HuH-7 (cell line): ENCODE measurements at regions not wholly inside any gene's neighbourhood (a gene's known extent, or its start where the extent isn't known, plus 50 kb on each side); places are given as distances from the start of the nearest gene placed in this dataset.
"Not testable (repeated sequence)": the region's sequence is repeated elsewhere in the genome, so short reads cannot be mapped to it uniquely, and the experiment has no call there.

Experiments
- DNase-seq: peaks from one replicate; pipeline ENCODE4 v3.0.0; 2011; ENCODE audit warnings: low spot score

DNA sequence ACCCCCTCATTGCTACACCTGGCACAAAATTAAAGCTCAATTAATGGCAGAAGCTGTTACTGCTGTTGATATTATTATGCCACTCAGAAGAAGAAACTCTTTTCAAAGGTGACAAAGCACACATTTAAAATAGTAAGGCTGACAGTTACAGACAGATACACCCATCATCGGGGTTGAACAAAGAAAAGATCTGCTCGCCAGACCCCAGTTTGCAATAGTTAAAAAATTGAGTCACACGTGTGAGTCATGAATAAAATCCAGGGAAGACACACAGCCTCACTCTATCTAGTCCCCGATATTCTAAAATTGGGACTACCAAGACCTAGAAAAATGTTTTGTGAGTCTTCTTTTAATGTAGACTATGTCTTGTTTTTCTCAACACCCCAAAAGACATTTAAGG is 330.0 kb upstream of the SOX9 start:
- DNase-seq = no peak

DNA sequence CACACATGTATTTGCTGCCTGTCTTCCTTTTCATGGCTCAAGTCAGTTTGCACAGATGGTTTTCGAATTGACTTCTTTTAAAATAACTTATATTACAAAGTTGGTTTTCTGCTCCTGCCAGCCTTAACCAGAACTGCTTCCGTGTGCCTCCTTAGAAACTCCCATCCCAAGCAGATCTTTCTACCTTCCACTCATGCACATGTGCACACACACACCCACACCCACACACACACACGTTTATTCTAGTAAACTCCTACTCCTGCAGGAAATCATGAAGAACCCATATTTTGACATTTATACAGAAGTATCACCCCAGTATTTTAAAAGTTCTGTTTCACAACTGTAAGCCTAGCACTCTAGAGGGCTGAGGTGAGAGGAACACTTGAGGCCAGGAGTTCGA is 329.5 kb upstream of the SOX9 start:
- no peak for DNase-seq

DNA sequence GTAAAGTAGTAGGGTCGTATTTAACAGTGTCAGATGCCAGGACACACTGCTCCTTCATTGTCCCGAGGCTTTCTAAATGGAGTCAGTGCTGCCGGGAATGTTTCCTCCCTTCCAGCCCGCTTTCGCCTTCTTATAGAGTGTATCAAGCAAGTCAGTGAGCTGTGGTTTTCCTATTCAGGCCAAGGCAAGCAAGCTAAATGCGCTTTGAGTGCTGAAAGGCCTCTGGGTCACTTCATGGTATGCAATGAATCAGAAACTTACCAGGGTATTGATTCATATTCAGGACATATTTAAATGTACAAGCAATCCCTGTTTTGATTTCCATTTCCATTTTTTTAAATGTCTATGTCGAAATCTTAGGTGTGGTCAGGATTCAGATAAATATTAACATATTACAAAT is 327.9 kb upstream of the SOX9 start:
- DNase-seq = no peak

DNA sequence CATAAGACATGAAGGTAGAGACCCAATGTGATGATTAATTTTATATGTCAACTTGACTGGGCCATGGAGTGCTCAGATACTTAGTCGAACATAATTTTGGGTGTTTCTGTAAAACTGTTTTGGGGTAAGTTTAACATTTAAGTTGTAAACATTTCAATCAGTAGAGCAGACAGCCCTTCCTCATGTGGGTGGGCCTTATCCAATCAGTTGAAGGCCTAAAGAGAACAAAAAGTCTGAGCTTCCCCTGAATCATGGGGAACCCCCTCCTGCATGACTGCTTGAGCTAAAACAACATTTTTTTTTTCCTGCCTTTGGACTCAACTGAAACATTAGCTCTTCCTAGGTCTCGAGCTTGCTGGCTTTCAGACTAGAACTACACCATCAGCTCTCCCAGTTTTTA is 327.3 kb upstream of the SOX9 start:
- DNase-seq = no peak

DNA sequence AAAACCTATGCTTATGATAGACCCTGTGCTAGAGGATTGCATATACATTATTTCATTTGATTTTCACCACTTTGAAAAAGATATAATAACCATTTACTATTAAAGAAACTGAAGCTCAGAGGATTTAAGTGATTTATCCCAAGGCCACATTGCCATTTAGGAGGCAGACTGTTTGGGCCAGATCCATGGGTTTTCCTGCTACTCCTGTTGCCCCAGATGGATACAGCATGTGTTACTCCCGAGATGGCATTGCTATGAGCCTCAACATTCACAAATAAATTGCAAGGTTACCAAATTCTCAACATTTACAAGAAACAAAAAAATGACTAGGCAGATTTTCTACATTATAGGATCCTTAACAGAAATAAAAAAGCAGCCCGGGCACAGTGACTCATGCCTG is 322.1 kb upstream of the SOX9 start:
- DNase-seq = no peak

DNA sequence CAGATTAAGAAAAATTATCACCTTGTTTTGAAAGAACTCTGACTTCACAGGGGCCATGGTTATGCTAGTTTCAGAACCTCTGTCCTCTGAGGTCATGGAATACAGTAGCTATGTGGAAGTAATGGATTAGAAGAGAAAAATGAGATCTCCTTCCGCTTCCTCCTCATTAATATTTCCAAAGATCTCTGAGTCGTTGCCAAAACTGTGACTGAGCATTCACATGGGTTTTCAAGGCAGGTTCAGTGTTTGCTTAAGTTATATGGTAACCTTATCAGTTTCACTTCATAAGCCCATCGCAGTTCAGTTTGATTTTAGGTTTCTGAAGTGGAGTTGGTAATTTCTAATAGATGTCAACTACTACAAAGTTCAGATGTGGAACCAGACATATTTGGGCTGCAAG is 321.2 kb upstream of the SOX9 start:
- DNase-seq = no peak

DNA sequence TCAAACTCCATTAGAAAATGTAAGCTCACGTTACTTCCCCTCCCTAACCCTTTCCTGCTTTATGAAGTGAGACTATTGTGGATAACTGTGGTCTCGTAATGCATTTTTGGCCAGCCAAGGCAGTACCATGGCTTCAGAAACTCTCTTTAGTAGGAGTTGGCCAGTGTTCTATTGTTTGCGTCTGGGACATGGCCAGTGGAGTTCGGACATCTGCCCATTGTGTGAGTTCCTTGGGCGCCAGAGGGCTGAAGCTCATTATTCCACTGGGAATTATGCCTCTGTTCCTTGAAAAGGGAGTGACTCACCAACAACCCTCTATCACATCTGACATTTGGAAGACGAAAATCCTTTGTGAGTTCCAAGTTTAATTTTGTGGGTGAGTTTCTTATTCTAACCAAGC is 319.5 kb upstream of the SOX9 start:
- no peak for DNase-seq

DNA sequence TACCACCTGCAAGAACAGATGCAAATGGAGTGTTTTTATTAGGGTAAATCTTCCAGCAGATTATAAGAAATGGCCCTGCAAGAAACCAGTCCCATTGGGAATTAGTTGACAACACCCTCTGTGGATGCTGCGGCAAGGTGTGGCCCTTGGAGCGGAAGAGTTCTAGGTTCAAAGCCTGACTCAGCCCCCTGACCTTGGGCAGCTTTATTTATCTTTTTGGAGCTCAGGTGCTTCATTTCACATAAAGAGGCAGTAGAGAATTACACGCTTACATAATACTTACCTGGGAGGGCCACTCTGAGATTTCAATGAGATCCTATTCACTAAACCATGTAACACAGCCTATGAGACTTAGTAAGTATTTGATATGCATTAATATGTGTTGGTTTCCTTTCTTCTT is 318.2 kb upstream of the SOX9 start:
- DNase-seq = no peak

DNA sequence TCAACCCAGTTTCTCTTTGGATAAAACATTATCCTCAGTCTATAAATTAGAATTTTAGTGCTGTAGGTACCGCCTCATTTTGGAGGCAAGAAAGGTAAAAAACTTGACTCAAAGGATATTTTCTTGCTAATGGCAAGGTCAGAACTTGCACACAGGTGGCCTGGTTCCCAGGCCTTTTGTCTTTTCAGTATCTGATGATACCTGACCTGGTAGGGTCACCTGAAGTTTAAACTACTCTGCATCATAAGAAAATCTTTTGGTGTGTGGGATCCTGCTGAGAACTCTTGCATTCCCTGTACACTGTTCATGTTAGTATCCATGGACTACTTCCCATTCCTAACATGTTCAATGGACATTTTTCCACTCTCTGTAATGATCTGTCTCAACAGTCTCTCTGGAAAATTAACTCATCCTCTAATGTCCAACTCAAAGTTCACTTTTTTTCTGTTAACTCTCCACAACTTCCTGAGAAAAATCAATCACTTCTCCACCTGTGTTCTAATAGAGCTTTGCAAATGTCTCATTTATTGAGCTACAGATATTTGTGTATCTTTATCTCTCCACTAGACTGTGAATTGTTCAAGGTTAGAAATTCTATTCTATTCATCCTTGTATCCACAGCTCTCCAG is 317.1 kb upstream of the SOX9 start:
- DNase-seq = no peak

DNA sequence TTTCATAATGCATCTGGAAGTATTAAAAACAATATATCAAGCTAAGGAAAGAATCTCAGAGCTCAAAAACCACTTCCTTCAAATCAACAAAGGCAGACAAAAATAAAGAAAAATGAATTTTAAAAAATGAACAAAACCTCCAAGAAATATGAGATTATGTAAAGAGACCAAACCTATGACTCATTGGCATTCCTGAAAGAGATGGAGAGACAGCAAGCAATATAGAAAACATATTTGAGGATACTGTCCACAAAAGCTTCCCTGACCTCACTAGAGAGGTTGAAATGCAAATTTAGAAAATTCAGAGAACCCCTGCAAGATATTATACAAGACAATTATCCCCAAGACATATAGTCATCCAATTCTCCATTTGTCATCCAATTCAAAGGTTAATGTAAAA is 311.3 kb upstream of the SOX9 start:
- no peak for DNase-seq

DNA sequence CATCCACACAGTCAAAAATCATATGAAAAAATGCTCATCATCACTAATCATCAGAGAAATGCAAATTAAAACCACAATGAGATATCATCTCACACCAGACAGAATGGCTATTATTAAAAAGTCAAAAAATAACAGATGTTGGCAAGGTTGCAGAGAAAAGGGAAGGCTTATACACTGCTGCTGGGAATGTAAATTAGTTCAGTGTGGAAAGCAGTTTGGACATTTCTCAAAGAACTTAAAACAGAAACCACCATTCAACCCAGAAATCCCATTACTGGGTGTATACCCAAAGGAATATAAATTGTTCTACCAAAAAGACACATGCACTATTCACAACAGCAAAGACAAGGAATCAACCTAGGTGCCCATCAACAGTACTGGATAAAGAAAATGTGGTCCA is 307.0 kb upstream of the SOX9 start:
- DNase-seq = not testable (repeated sequence)

DNA sequence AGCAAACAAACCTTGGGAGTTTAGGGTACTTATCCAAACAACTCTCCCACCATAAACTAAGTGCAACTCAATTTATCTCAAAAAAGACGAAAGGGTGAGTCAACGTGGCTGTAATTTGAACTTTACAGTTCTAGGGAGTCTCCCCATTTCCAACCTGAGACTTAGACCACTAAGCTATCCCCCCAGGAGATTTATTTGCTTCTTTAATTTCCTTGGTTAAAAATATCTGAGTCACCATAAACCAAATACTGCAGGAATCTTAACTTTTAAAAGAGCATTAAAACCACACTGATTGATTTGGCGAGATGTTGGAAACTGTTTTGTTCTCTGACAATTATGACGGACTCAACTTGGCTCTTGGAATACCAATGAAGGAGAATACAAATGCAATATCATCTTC is 299.3 kb upstream of the SOX9 start:
- DNase-seq = no peak

DNA sequence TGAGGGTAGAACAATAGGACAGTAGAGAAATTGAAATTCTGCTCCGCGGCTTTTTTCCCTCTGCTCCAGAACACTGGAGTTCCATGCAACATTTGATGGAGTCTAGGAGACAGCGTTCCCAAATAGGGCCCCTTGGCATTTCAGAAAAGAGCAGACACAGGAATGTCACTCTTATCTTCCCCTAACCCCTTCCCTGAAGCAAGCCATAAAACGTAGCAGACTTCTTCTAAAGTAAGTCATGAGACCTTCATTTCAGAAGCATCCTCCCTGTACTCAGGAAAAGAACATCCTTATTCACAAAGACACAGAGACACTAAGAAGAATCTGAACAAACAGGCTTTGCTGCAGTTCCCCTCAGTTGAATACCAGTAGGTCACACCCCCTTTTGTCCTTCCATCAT is 296.1 kb upstream of the SOX9 start:
- no peak for DNase-seq

DNA sequence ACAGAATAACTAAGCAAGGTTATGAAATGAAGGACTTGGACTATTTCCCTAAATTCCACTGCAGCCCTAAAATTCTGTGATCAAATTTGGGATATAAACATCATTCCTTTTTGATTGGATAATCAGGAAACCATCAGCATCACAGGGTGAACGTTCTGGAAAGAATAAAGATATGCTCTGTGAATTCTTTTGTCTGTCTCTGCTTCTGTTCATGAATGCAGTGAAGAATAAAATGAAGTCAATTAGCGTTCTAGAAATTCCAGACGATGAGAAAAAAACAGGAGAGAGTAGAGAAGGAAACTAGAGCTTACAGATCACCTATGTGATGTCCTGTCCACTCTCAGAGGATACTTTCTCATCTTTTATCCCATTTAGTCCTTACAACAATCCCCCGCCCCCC is 295.1 kb upstream of the SOX9 start:
- DNase-seq = no peak

DNA sequence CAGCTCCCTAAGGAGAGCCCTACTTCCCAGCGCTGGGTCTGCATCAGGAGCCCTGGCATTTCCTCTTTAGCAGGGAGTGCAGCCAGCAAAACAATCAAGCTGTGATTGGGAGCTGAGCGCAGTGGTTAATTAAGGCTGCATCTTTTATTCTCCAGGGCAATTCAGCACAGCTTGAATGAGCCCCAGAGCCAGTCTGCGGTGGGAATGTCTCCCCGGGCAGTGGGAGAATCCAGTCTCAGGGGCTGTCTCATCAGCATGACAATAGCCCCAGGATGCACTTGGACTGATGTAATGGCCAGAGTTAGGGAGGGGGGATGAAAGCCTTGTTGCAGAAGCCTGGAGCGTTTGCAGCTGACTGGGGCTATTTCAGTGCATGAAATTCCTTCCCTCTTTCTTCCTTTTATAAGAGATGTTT is 292.6 kb upstream of the SOX9 start:
- no peak for DNase-seq

DNA sequence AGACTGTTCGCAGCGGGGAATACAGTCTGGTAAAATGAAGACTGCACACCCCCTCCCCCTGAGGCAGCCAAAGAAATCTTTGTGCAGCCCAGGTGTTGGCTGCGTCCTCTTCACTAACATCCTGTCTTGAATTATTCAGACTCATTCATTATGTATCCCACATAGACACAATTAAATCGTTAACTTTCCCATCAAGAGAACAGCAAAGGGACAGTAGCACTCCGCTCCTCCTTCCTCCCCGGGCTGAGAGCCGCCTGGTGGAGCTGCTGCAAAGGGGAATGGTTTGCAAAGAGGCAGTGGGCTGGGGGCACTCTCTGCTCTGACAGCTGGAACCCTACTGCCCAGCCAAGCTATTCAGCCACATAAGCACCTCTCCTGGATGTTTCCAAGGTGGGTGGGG is 290.0 kb upstream of the SOX9 start:
- DNase-seq = no peak

DNA sequence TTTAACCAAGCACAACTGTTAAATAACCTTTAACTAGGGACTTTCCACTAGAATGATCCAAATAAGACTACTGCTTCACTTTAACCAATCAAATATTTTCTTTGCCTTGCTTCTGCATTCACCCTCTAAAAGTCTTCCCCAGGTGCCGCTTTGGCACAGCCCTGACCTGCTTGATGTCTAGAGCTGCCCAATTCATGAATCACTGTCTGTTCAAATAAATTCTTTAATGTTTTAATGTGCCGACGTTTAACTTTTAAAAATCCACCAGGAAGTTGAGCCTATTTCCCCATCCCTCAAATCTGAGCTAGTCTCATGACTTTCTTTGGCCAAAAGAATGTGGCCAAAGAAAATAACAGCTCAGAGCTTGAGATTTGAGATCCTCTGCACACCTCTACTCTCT is 277.8 kb upstream of the SOX9 start:
- DNase-seq = no peak

DNA sequence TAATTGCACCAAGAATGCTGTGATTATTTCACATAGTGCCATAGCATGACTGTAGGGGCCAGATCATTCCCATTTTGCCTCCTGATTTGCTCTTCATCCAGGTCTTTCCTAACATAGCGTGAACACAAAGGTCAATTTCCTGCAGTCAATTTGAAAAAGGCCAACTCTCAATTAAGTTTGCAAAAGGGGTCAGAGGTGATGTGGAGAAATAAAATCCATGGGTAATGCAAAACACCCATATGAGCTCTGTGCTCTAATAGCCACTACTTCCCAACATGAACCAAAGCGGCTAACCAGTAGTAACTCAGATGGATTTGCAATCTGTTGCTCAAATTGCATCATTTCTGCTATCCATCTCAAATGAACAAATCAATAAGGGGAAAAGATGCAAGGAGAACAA is 275.5 kb upstream of the SOX9 start:
- no peak for DNase-seq

DNA sequence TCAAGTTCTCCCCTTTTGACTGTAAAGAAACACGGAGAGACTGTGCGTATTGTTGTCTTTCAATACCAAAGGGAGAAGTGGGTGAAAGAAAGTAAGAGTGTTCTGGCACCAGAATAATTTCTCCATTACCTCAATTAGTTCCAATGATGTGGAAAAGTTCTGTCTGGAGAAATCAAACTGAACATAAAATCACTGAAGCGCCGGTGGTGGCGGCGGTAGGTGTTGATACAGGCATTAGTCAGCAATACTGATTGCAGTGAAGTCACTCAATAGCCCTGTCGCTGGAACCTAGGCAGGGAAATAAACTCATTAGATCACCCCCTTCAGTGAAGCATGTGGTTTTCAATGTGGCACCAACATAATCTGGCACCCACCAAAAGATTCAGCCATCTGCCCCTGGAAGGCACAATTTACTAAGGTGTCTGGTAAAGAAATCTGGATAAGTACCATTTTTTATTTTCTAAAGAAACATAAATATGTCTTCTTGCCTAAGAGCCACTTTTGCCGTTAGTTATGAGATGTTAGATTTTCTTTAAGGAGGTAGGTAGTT is 274.2 kb upstream of the SOX9 start:
- DNase-seq = no peak

DNA sequence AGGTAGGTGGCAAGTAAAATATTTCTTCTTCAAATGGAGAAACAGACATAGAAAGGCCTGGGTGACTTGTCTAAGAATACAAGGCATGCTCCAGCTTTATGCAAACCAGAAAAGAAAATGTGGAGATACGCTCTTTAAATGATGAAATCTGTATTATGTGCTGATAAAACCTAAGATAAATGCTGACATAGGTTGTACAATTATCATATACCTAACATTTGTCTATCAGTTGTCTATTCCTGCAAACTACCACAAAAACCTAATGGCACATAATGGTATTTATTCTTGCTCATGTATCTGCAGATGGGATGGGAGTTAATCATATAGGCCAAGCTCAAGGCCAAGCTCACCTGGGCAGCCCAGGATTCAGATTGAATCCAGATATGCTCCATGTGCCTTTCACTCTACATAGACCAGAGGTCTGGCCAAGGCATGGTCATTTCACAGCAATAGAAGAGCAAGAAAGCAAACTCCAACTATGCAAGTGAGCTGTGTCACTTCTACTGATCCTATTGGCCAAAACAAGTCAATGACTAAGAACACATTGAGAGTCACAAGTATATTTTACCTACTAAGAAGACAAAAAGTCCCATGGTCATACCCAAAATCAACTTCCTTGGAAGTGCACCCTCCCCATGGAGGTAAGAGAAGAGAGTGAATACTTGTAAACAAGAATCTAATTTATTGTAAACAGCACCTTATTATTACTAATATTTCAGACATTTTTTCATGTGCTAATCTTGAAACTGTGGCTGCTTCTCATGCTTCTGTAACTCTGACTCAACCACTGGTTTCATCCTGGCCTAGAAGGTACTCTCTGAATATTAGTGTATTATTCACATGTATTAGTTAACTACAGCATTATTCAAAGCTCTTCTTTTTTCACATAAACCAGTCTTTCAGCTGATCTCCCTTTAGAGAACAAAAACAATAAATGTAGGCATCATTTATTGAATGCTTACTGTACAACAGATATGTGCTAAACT is 270.7 kb upstream of the SOX9 start:
- no peak for DNase-seq

DNA sequence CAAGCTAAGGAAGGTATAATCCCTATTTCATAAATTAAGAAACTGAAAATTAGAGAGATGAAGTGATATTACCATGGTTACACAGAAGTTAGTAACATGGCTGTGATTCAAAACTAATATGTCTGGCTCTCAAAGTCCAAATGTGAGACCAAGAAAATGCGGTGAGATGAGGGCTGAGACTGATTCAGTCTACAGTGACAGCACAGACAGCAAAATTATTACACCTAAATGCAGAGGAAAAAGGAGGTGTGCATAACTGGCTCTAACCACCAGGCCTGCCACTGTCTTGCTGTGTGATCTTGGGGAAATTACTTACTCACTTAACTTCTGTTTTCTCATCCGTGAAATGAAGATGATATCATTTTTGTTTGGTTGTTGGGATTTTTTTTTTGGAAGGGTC is 270.0 kb upstream of the SOX9 start:
- DNase-seq = no peak

DNA sequence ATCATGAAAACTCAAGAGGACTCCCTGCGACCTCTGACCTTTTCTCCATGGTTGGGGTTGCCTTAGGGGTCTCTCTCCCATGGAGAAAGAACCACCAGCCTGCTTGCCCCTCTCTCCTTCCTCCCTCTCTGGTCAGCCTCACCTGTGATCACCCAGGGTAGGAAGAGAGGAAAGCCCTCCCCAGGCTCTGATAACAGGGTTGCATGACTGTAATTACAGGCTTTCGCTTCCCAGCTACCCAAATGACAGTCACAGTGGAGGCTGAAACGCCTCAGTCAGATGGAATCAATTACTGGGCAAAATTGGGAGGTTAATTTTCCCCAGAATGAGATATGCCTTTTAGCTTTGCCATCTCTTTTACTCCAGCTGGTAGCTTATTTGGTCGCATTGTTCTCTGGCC is 265.8 kb upstream of the SOX9 start:
- no peak for DNase-seq

DNA sequence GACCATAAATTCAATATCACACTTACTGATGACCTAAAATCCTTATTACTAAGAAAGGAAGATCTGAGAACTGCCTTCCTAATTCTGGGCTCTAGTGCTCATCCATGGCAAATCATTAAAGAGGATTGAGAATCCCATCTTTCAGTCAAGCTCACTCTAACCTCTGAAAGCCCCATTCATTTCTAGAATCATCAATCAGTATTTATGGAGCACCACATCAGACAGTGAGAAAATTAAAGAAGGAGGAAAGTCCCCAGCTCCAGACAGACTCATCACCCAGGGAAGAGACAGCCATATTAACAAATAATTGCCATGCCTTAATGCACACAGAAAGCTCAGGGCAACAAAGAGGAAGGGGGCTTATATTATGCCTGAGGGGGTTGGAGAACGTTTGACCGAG is 256.1 kb upstream of the SOX9 start:
- no peak for DNase-seq

DNA sequence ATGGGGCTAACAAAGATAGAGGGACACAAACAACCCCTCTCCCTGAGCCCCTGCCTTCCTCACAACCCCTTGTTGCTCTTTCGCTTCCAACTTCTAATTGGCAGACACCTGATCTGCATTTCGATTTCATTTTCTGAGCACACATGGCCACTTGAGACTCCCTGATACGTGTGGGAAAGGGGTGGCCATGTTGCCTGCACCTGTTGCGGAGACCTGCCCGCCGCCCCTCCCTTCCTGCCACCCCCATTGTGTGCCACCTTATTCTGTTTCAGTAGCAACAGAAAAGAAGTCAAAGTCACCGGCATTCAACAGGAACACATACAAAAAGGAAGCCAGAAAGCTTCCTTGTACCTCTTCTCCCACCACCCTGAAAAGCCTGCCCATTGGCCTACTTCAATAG is 254.7 kb upstream of the SOX9 start:
- DNase-seq = no peak
